ENCODE measurements at regions not wholly inside any gene's neighbourhood (a gene's known extent, or its start where the extent isn't known, plus 50 kb on each side); places are given as distances from the start of the nearest gene placed in this dataset.

DNA sequence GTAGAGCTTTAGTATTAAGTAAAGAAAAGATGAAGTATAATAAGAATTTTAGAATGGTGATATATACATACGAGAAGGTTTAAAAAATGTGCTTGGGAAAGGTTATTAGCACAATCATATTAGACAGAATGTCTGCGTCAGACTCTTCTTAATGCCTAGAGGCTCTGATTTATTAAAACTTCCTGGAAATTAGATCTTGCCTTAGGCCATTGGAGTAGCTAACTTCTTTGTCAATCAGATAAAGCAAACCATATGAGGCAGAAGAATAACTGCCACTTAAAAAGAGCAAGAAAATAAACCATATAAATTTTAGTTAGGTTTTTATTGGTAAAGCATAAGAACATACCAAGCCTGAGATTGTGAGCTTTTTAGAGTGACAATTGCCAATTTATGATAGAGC lies 309.1 kb downstream of the TLL1 start:
- H3K9ac ChIP-seq (ENCODE audit: insufficient read depth, low read depth, low read length) = no peak overlapping the region
- H3K79me2 ChIP-seq (ENCODE audit: insufficient read depth, low read length) = no peaks in the 10 kb centered on the region
- CTCF ChIA-PET (ENCODE audit: low intra/inter-chr PET ratio, low total read pairs) = no interaction called here
- no peak overlapping the region for H2AFZ ChIP-seq (ENCODE audit: low read length)
- H3K4me1 ChIP-seq (ENCODE audit: insufficient read depth, low read length) = no peaks in the 10 kb centered on the region
- no peak overlapping the region for H3K4me2 ChIP-seq (ENCODE audit: low read depth, low read length)
- no peak for FAIRE-seq
- H4K20me1 ChIP-seq (ENCODE audit: insufficient read depth, low read length) = no peaks in the 10 kb centered on the region
- no peak for ATAC-seq
- H3K36me3 ChIP-seq (replicated peaks in 1 of 2; ENCODE audit: control insufficient read depth in 1 of 2, insufficient read depth in 2 of 2, low read length in 2 of 2) = no peaks in the 10 kb centered on the region
- intact Hi-C loops (cut with micrococcal nuclease; ENCODE audit: unreplicated experiment) (no loop called here), in situ Hi-C loops (cut with HindIII; ENCODE audit: extremely low pct_ligation_motif_present, low pct_unique_long_range_greater_than_20kb) (no loop called here)
- BruUV-seq (replicated peaks) = no TSS peak
- DNase-seq (ENCODE audit: low spot score) = no peak
- no peaks in the 10 kb centered on the region for H3K27me3 ChIP-seq (ENCODE audit: control insufficient read depth in 1 of 2, insufficient read depth in 2 of 2, low read length in 2 of 2)
- H3K9me3 ChIP-seq (ENCODE audit: low read length) = no peaks in the 10 kb centered on the region
- WGBS (ENCODE audit: low lambda C conversion rate) = 0% methylated on average over 2 of the region's 2 CpGs
- POLR2A ChIA-PET = no interaction called here
- H3K4me3 ChIP-seq (replicated peaks in 1 of 3; ENCODE audit: insufficient read depth in 1 of 3, low read depth in 2 of 3, low read length in 3 of 3) = no peak overlapping the region
- no peak overlapping the region for H3K27ac ChIP-seq (ENCODE audit: extremely low read length, insufficient read depth, low read length)
- TF ChIP-seq, protein P1, sequence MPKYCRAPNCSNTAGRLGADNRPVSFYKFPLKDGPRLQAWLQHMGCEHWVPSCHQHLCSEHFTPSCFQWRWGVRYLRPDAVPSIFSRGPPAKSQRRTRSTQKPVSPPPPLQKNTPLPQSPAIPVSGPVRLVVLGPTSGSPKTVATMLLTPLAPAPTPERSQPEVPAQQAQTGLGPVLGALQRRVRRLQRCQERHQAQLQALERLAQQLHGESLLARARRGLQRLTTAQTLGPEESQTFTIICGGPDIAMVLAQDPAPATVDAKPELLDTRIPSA (CRISPR knock-in tag; IDR thresholded peaks at IDR 0.05; ENCODE audit: borderline replicate concordance) = no peak
- TF ChIP-seq JUN (CRISPR knock-in tag; IDR thresholded peaks at IDR 0.05) (no peak), SOX5 (CRISPR knock-in tag; IDR thresholded peaks at IDR 0.05; ENCODE audit: borderline replicate concordance) (no peak), RFXAP (CRISPR knock-in tag; IDR thresholded peaks at IDR 0.05; ENCODE audit: borderline replicate concordance) (no peak), TARDBP (CRISPR knock-in tag; IDR thresholded peaks at IDR 0.05) (no peak), AHR (CRISPR knock-in tag; IDR thresholded peaks at IDR 0.05) (no peak), ZNF761 (CRISPR knock-in tag; conservative IDR thresholded peaks at IDR 0.05) (no peak), ZNF331 (CRISPR knock-in tag; IDR thresholded peaks at IDR 0.05) (no peak), MBNL3 (CRISPR knock-in tag; conservative IDR thresholded peaks at IDR 0.05) (no peak), CEBPG (CRISPR knock-in tag; IDR thresholded peaks at IDR 0.05) (no peak), HNF4G (IDR thresholded peaks at IDR 0.05; ENCODE audit: borderline replicate concordance, low read depth, low read length) (no peak), HNF4G (CRISPR knock-in tag; IDR thresholded peaks at IDR 0.05; ENCODE audit: borderline replicate concordance, low read depth) (no peak), ZNF839 (CRISPR knock-in tag; IDR thresholded peaks at IDR 0.05; ENCODE audit: borderline replicate concordance) (no peak), ZNF17 (CRISPR knock-in tag; IDR thresholded peaks at IDR 0.05) (no peak)
- TF ChIP-seq, protein P2, sequence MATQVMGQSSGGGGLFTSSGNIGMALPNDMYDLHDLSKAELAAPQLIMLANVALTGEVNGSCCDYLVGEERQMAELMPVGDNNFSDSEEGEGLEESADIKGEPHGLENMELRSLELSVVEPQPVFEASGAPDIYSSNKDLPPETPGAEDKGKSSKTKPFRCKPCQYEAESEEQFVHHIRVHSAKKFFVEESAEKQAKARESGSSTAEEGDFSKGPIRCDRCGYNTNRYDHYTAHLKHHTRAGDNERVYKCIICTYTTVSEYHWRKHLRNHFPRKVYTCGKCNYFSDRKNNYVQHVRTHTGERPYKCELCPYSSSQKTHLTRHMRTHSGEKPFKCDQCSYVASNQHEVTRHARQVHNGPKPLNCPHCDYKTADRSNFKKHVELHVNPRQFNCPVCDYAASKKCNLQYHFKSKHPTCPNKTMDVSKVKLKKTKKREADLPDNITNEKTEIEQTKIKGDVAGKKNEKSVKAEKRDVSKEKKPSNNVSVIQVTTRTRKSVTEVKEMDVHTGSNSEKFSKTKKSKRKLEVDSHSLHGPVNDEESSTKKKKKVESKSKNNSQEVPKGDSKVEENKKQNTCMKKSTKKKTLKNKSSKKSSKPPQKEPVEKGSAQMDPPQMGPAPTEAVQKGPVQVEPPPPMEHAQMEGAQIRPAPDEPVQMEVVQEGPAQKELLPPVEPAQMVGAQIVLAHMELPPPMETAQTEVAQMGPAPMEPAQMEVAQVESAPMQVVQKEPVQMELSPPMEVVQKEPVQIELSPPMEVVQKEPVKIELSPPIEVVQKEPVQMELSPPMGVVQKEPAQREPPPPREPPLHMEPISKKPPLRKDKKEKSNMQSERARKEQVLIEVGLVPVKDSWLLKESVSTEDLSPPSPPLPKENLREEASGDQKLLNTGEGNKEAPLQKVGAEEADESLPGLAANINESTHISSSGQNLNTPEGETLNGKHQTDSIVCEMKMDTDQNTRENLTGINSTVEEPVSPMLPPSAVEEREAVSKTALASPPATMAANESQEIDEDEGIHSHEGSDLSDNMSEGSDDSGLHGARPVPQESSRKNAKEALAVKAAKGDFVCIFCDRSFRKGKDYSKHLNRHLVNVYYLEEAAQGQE (IDR thresholded peaks at IDR 0.05; ENCODE audit: borderline replicate concordance in 1 of 2, low read depth in 1 of 2, low read length in 2 of 2) = no peak
- TF ChIP-seq, protein P3, sequence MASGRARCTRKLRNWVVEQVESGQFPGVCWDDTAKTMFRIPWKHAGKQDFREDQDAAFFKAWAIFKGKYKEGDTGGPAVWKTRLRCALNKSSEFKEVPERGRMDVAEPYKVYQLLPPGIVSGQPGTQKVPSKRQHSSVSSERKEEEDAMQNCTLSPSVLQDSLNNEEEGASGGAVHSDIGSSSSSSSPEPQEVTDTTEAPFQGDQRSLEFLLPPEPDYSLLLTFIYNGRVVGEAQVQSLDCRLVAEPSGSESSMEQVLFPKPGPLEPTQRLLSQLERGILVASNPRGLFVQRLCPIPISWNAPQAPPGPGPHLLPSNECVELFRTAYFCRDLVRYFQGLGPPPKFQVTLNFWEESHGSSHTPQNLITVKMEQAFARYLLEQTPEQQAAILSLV (CRISPR knock-in tag; IDR thresholded peaks at IDR 0.05; ENCODE audit: borderline replicate concordance) = no peak
- TF ChIP-seq, protein P4, sequence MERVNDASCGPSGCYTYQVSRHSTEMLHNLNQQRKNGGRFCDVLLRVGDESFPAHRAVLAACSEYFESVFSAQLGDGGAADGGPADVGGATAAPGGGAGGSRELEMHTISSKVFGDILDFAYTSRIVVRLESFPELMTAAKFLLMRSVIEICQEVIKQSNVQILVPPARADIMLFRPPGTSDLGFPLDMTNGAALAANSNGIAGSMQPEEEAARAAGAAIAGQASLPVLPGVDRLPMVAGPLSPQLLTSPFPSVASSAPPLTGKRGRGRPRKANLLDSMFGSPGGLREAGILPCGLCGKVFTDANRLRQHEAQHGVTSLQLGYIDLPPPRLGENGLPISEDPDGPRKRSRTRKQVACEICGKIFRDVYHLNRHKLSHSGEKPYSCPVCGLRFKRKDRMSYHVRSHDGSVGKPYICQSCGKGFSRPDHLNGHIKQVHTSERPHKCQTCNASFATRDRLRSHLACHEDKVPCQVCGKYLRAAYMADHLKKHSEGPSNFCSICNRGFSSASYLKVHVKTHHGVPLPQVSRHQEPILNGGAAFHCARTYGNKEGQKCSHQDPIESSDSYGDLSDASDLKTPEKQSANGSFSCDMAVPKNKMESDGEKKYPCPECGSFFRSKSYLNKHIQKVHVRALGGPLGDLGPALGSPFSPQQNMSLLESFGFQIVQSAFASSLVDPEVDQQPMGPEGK (CRISPR knock-in tag; IDR thresholded peaks at IDR 0.05) = no peak
- TF ChIP-seq, protein P5, sequence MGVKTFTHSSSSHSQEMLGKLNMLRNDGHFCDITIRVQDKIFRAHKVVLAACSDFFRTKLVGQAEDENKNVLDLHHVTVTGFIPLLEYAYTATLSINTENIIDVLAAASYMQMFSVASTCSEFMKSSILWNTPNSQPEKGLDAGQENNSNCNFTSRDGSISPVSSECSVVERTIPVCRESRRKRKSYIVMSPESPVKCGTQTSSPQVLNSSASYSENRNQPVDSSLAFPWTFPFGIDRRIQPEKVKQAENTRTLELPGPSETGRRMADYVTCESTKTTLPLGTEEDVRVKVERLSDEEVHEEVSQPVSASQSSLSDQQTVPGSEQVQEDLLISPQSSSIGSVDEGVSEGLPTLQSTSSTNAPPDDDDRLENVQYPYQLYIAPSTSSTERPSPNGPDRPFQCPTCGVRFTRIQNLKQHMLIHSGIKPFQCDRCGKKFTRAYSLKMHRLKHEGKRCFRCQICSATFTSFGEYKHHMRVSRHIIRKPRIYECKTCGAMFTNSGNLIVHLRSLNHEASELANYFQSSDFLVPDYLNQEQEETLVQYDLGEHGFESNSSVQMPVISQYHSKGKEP (CRISPR knock-in tag; IDR thresholded peaks at IDR 0.05) = no peak
